HEK293T (cell line): ENCODE measurements at regions not wholly inside any gene's neighbourhood (a gene's known extent, or its start where the extent isn't known, plus 50 kb on each side); places are given as distances from the start of the nearest gene placed in this dataset.

Source experiments
- BHLHE40 ChIP-seq: fragments of 450-650 bp; IDR thresholded peaks from 2 replicates; pipeline ENCODE4 v1.6.1; 2016; ENCODE audit warnings: mild to moderate bottlenecking, moderate library complexity, borderline replicate concordance
- ELF4 ChIP-seq: fragments of 450-650 bp; IDR thresholded peaks from 2 replicates; pipeline ENCODE4 v1.6.1; 2017; ENCODE audit warnings: antibody characterized with exemption
- FOXA1 ChIP-seq: fragments of 450-650 bp; IDR thresholded peaks from 2 replicates; pipeline ENCODE4 v1.6.1; 2016; ENCODE audit warnings: mild to moderate bottlenecking
- FOXK2 ChIP-seq: fragments of 450-650 bp; IDR thresholded peaks from 2 replicates; pipeline ENCODE4 v1.6.1; 2016; ENCODE audit warnings: mild to moderate bottlenecking
- HDGF ChIP-seq: fragments of 450-650 bp; IDR thresholded peaks from 2 replicates; pipeline ENCODE4 v1.6.1; 2017; ENCODE audit warnings: antibody characterized with exemption, borderline replicate concordance
- SP1 ChIP-seq: fragments of 450-650 bp; IDR thresholded peaks from 2 replicates; pipeline ENCODE4 v1.6.1; 2017
- SUZ12 ChIP-seq: fragments of 450-650 bp; IDR thresholded peaks from 2 replicates; pipeline ENCODE4 v1.6.1; 2016; ENCODE audit warnings: mild to moderate bottlenecking
- TARDBP ChIP-seq: fragments of 450-650 bp; IDR thresholded peaks from 2 replicates; pipeline ENCODE4 v1.6.1; 2016
- ZNF384 ChIP-seq: fragments of 450-650 bp; IDR thresholded peaks from 2 replicates; pipeline ENCODE4 v1.6.1; 2016

- no peak for TF ChIP-seq SP1
- no peak for TF ChIP-seq FOXA1
- TF ChIP-seq SUZ12 = no peak
- TF ChIP-seq ZNF384 = no peak
- no peak for TF ChIP-seq TARDBP
- TF ChIP-seq HDGF = no peak
- TF ChIP-seq BHLHE40 = no peak
- TF ChIP-seq FOXK2 = no peak
- TF ChIP-seq ELF4 = no peak
Measured at GRCh38 chr13:29963089-29963488, 112.7 kb upstream of the UBL3 start.
